NCI-H1436 (cell line): ENCODE measurements at regions not wholly inside any gene's neighbourhood (a gene's known extent, or its start where the extent isn't known, plus 50 kb on each side); places are given as distances from the start of the nearest gene placed in this dataset.

ENCODE experiments used
- DNase-seq: peaks from one replicate; lab custom pipeline; 2025; lab: John Stamatoyannopoulos, UW

GRCh38 chr22:48675830-48676145 is 1151.9 kb downstream of the BRD1 start:
- no peak for DNase-seq

GRCh38 chr22:48675141-48675829 is 1152.4 kb downstream of the BRD1 start:
- DNase-seq, result no peak

- no peak for DNase-seq
Observed at GRCh38 chr22:48673806-48674500, 1153.7 kb downstream of the BRD1 start.

- DNase-seq, result no peak
Observed at GRCh38 chr22:48672387-48672786, 1155.3 kb downstream of the BRD1 start.

GRCh38 chr22:48670731-48671130 is 1156.9 kb downstream of the BRD1 start:
- no peak for DNase-seq

- DNase-seq, result no peak
Observed at GRCh38 chr22:48669986-48670716, 1157.5 kb downstream of the BRD1 start.

- DNase-seq, result no peak
Observed at GRCh38 chr22:48669226-48669625, 1158.4 kb downstream of the BRD1 start.

GRCh38 chr22:48667289-48667688 is 1160.4 kb downstream of the BRD1 start:
- DNase-seq, result no peak

GRCh38 chr22:48666620-48667019 is 1161.1 kb downstream of the BRD1 start:
- DNase-seq, result no peak

GRCh38 chr22:48665311-48665995 is 1162.2 kb downstream of the BRD1 start:
- DNase-seq, result no peak

- no peak for DNase-seq
Observed at GRCh38 chr22:48664586-48664985, 1163.1 kb downstream of the BRD1 start.

GRCh38 chr22:48663297-48663696 is 1164.4 kb downstream of the BRD1 start:
- no peak for DNase-seq

- DNase-seq, result no peak
Observed at GRCh38 chr22:48662476-48663135, 1165.1 kb downstream of the BRD1 start.

GRCh38 chr22:48661984-48662383 is 1165.7 kb downstream of the BRD1 start:
- DNase-seq, result no peak

GRCh38 chr22:48660790-48661740 is 1166.6 kb downstream of the BRD1 start:
- DNase-seq, result no peak

- DNase-seq, result no peak
Observed at GRCh38 chr22:48660104-48660789, 1167.4 kb downstream of the BRD1 start.

- DNase-seq, result no peak
Observed at GRCh38 chr22:48659404-48659996, 1168.2 kb downstream of the BRD1 start.

GRCh38 chr22:48658871-48659270 is 1168.8 kb downstream of the BRD1 start:
- DNase-seq, result no peak

GRCh38 chr22:48658246-48658645 is 1169.4 kb downstream of the BRD1 start:
- DNase-seq, result no peak

GRCh38 chr22:48654492-48654891 is 1173.2 kb downstream of the BRD1 start:
- DNase-seq, result no peak
